ENCODE measurements at regions not wholly inside any gene's neighbourhood (a gene's known extent, or its start where the extent isn't known, plus 50 kb on each side); places are given as distances from the start of the nearest gene placed in this dataset.

DNA sequence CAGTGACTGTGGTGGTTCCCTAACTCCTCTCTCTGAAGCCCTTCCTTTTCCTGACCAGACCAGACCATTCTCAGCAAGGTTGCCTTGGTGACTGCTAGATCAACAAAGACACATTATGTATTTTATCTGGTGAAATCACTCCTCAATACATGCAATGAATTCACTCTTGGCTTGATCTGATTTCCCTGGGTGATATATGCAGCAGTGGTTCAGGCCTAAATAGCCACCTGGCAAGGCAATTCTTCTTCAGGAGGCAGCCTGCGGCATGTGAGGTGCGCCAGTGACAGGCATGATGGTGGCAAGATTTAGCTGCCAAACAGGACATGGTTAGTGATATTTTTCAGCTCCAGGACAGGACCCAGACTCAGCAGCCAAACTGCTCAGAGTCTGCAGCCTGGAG lies 350.3 kb upstream of the CCDC196 start:
- no peak overlapping the region for H3K4me3 Mint-ChIP-seq
- H3K36me3 Mint-ChIP-seq (ENCODE audit: low read depth) = no peaks in the 10 kb centered on the region
- H3K9me3 Mint-ChIP-seq = no peaks in the 10 kb centered on the region
- peaks cover 4% of the 10 kb centered on the region for H3K4me1 Mint-ChIP-seq
- TF ChIP-seq, protein P1, sequence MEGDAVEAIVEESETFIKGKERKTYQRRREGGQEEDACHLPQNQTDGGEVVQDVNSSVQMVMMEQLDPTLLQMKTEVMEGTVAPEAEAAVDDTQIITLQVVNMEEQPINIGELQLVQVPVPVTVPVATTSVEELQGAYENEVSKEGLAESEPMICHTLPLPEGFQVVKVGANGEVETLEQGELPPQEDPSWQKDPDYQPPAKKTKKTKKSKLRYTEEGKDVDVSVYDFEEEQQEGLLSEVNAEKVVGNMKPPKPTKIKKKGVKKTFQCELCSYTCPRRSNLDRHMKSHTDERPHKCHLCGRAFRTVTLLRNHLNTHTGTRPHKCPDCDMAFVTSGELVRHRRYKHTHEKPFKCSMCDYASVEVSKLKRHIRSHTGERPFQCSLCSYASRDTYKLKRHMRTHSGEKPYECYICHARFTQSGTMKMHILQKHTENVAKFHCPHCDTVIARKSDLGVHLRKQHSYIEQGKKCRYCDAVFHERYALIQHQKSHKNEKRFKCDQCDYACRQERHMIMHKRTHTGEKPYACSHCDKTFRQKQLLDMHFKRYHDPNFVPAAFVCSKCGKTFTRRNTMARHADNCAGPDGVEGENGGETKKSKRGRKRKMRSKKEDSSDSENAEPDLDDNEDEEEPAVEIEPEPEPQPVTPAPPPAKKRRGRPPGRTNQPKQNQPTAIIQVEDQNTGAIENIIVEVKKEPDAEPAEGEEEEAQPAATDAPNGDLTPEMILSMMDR (IDR thresholded peaks at IDR 0.05) = no peak
- H3K27me3 Mint-ChIP-seq (ENCODE audit: low read depth, poor library complexity) = peaks cover 3% of the 10 kb centered on the region
- DNase-seq = no peak
- peak overlapping the region; percentile 5 for H3K27ac Mint-ChIP-seq

DNA sequence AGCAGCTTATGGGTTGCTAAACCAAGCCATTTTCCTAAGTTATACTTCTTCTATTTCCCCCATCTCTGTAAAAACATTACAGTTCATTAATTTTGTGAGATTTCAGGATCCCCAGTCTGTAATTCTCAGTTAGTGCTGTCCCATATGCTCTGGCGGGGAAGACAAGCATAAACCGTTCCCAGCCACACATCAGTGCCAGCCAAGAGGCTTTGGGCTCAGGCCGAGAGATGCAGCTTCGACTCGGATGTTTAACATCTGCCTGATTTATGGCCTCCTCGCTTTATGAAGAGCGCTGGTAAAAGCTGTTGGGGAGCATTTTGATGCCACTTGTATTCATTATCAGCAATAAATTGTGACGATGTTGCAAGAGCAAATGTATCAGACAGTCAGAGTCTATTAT lies 349.1 kb upstream of the CCDC196 start:
- Mint-ChIP-seq H3K27me3 (ENCODE audit: low read depth, poor library complexity) (peaks cover 3% of the 10 kb centered on the region), H3K9me3 (no peaks in the 10 kb centered on the region), H3K4me3 (no peak overlapping the region), H3K27ac (peak overlapping the region; percentile 39), H3K36me3 (ENCODE audit: low read depth) (no peaks in the 10 kb centered on the region), H3K4me1 (no peaks in the 10 kb centered on the region)
- TF ChIP-seq, protein P1 (IDR thresholded peaks at IDR 0.05) = no peak
- no peak for DNase-seq

DNA sequence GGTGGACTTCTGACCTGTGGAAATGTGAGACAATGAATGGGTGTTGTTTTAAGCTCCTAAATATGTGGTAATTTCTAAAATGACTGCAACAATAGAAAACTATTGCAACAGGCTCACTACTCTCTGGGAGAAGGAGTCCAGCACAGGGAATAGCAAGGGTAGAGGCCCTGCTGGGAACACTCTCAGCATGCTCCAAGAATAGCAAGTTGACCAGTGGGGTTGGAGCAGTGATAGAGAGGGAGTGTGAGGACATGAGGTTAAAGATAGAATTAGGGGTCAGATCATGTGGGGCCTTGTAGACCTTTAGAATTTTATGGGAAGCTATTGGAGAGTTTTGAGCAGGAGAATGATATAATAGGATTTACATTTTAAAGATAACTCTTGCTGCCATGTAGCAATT lies 346.7 kb upstream of the CCDC196 start:
- Mint-ChIP-seq H3K4me3 (no peak overlapping the region), H3K27ac (no peak overlapping the region), H3K27me3 (ENCODE audit: low read depth, poor library complexity) (no peaks in the 10 kb centered on the region), H3K9me3 (no peaks in the 10 kb centered on the region), H3K4me1 (no peaks in the 10 kb centered on the region), H3K36me3 (ENCODE audit: low read depth) (no peaks in the 10 kb centered on the region)
- no peak for DNase-seq
- TF ChIP-seq, protein P1 (IDR thresholded peaks at IDR 0.05) = no peak

- TF ChIP-seq, protein P1 (IDR thresholded peaks at IDR 0.05) = no peak
- peaks cover 7% of the 10 kb centered on the region for H3K27me3 Mint-ChIP-seq (ENCODE audit: low read depth, poor library complexity)
- H3K36me3 Mint-ChIP-seq (ENCODE audit: low read depth) = no peaks in the 10 kb centered on the region
- peaks cover 6% of the 10 kb centered on the region for H3K9me3 Mint-ChIP-seq
- DNase-seq = no peak
- no peak overlapping the region for H3K4me3 Mint-ChIP-seq
- no peak overlapping the region for H3K27ac Mint-ChIP-seq
- no peaks in the 10 kb centered on the region for H3K4me1 Mint-ChIP-seq
Measured at GRCh38 chr14:66140213-66140918, 345.8 kb upstream of the CCDC196 start.

GRCh38 chr14:66140963-66141362 lies 345.2 kb upstream of the CCDC196 start:
- H3K4me1 Mint-ChIP-seq = no peaks in the 10 kb centered on the region
- no peaks in the 10 kb centered on the region for H3K36me3 Mint-ChIP-seq (ENCODE audit: low read depth)
- peaks cover 10% of the 10 kb centered on the region for H3K9me3 Mint-ChIP-seq
- no peak overlapping the region for H3K4me3 Mint-ChIP-seq
- DNase-seq = no peak
- H3K27ac Mint-ChIP-seq = no peak overlapping the region
- TF ChIP-seq, protein P1 (IDR thresholded peaks at IDR 0.05) = no peak
- H3K27me3 Mint-ChIP-seq (ENCODE audit: low read depth, poor library complexity) = peaks cover 7% of the 10 kb centered on the region

- peaks cover 11% of the 10 kb centered on the region for H3K9me3 Mint-ChIP-seq
- DNase-seq = no peak
- no peaks in the 10 kb centered on the region for H3K36me3 Mint-ChIP-seq (ENCODE audit: low read depth)
- H3K27ac Mint-ChIP-seq = no peak overlapping the region
- H3K27me3 Mint-ChIP-seq (ENCODE audit: low read depth, poor library complexity) = peaks cover 7% of the 10 kb centered on the region
- TF ChIP-seq, protein P1 (IDR thresholded peaks at IDR 0.05) = no peak
- H3K4me1 Mint-ChIP-seq = no peaks in the 10 kb centered on the region
- H3K4me3 Mint-ChIP-seq = no peak overlapping the region
Measured at GRCh38 chr14:66141733-66142132, 344.4 kb upstream of the CCDC196 start.
